ENCODE measurements at regions not wholly inside any gene's neighbourhood (a gene's known extent, or its start where the extent isn't known, plus 50 kb on each side); places are given as distances from the start of the nearest gene placed in this dataset.

GRCh38 chr7:13835442-13835841 lies 154.0 kb downstream of the ETV1 start:
- Histone ChIP-seq H3K36me3 (ENCODE audit: insufficient read depth, low read length) (no peaks in the 10 kb centered on the region), H3K9ac (ENCODE audit: insufficient read length) (no peak overlapping the region), H3K4me3 (no peak overlapping the region), H3K27ac (no peak overlapping the region), H3K9me3 (ENCODE audit: low read depth, low read length) (no peaks in the 10 kb centered on the region)
- no peak for TF ChIP-seq FOXP2 (optimal IDR thresholded peaks at IDR 0.05; ENCODE audit: control extremely low read depth, extremely low read length, insufficient read depth)
- TF ChIP-seq POLR2AphosphoS5 (IDR thresholded peaks at IDR 0.05; ENCODE audit: borderline replicate concordance, low read depth, low read length), result no peak
- TF ChIP-seq EZH2 (IDR thresholded peaks at IDR 0.05), result no peak
- no peak for DNase-seq (ENCODE audit: low read depth, low spot score)

- Histone ChIP-seq H3K9me3 (ENCODE audit: low read depth, low read length) (no peaks in the 10 kb centered on the region), H3K9ac (ENCODE audit: insufficient read length) (no peak overlapping the region), H3K36me3 (ENCODE audit: insufficient read depth, low read length) (no peaks in the 10 kb centered on the region), H3K27ac (no peak overlapping the region), H3K4me3 (no peak overlapping the region)
- no peak for DNase-seq (ENCODE audit: low read depth, low spot score)
- no peak for TF ChIP-seq FOXP2 (optimal IDR thresholded peaks at IDR 0.05; ENCODE audit: control extremely low read depth, extremely low read length, insufficient read depth)
- TF ChIP-seq EZH2 (IDR thresholded peaks at IDR 0.05), result no peak
- no peak for TF ChIP-seq POLR2AphosphoS5 (IDR thresholded peaks at IDR 0.05; ENCODE audit: borderline replicate concordance, low read depth, low read length)
Observed at GRCh38 chr7:13839063-13839462, 150.4 kb downstream of the ETV1 start.
